B cell (primary cell): ENCODE measurements at regions not wholly inside any gene's neighbourhood (a gene's known extent, or its start where the extent isn't known, plus 50 kb on each side); places are given as distances from the start of the nearest gene placed in this dataset.

ENCODE experiments used
- ATAC-seq: fragments of 200-7000 bp; cut with Tn5 transposase; one replicate; pipeline ENCODE4 v1.10.0; 2021; ENCODE audit warnings: low read depth, mild to moderate bottlenecking, moderate number of reproducible peaks, moderate library complexity
- CTCF ChIA-PET: fragments of 350-600 bp; sonication (Branson Sonifier 250); formaldehyde crosslinking; loops from one replicate; lab custom pipeline; 2021; ENCODE audit warnings: antibody characterized with exemption, inconsistent platforms; lab: Charles Lee
- POLR2A ChIA-PET: fragments of 350-600 bp; sonication (Branson Sonifier 250); formaldehyde crosslinking; loops from one replicate; lab custom pipeline; 2021; ENCODE audit warnings: antibody characterized with exemption; lab: Charles Lee
- DNase-seq: peaks from one replicate; pipeline ENCODE4 v3.0.0; 2013
- H2AFZ ChIP-seq: 2 replicates; pipeline ENCODE4 v1.6.1; 2012; ENCODE audit warnings: mild to moderate bottlenecking, low read depth, low read length; ENCODE audit not compliant: insufficient read depth, poor library complexity, severe bottlenecking
- H3K27ac ChIP-seq, 2 donors: 1 replicate in 1 of 2; 2 replicates in 1 of 2; pipeline ENCODE4 v1.5.1; 2012 to 2013; ENCODE audit warnings: low read length in 2 of 2, mild to moderate bottlenecking in 2 of 2, moderate library complexity in 1 of 2
- H3K27me3 ChIP-seq, 4 experiments: fragments of 200-600 bp in 1 of 4; sonication (generic) in 1 of 4; replicated peaks in 1 of 4; 1 replicate in 2 of 4; 2 replicates in 2 of 4; pipeline versions ENCODE4 v1.6.1 to v1.7.0; 2013 to 2016; ENCODE audit warnings: low read length in 3 of 4, mild to moderate bottlenecking in 2 of 4, mixed read lengths in 1 of 4, moderate library complexity in 1 of 4; ENCODE audit not compliant: insufficient read depth in 4 of 4, control insufficient read depth in 3 of 4; ENCODE audit errors: control extremely low read depth in 1 of 4
- H3K36me3 ChIP-seq, 2 experiments: replicated peaks in 1 of 2; 1 replicate in 1 of 2; 2 replicates in 1 of 2; pipeline versions ENCODE4 v1.6.1 to v1.7.1; 2013; ENCODE audit warnings: low read length in 1 of 2; ENCODE audit not compliant: insufficient read depth in 2 of 2, control insufficient read depth in 1 of 2; ENCODE audit errors: control extremely low read depth in 1 of 2, extremely low read depth in 1 of 2
- H3K4me1 ChIP-seq, 2 donors: fragments of 200-600 bp in 1 of 2; sonication (generic) in 1 of 2; 1 replicate in 1 of 2; 2 replicates in 1 of 2; pipeline versions ENCODE4 v1.5.1 to v1.6.1; 2013 to 2017; ENCODE audit warnings: low read length in 2 of 2; ENCODE audit not compliant: control insufficient read depth in 2 of 2, insufficient read depth in 2 of 2
- H3K4me2 ChIP-seq: replicated peaks from 2 replicates; pipeline ENCODE3; 2012; ENCODE audit warnings: mild to moderate bottlenecking, low read depth, low read length; ENCODE audit not compliant: poor library complexity, severe bottlenecking
- H3K4me3 ChIP-seq, 5 experiments: fragments of 200-600 bp in 1 of 5; sonication (generic) in 1 of 5; 1 replicate in 3 of 5; 2 replicates in 2 of 5; pipeline versions ENCODE4 v1.5.1 to v1.7.0; 2011 to 2016; ENCODE audit warnings: low read length in 4 of 5, mild to moderate bottlenecking in 4 of 5, low read depth in 2 of 5, control low read depth in 1 of 5, moderate library complexity in 1 of 5; ENCODE audit not compliant: insufficient read depth in 1 of 5; ENCODE audit errors: control extremely low read depth in 1 of 5, extremely low read depth in 1 of 5
- H3K79me2 ChIP-seq: fragments of 200-600 bp; sonication (generic); one replicate; pipeline ENCODE4 v1.6.0; 2016; ENCODE audit warnings: low read length; ENCODE audit not compliant: control insufficient read depth, insufficient read depth
- H3K9ac ChIP-seq: fragments of 200-600 bp; sonication (generic); 2 replicates; pipeline ENCODE4 v1.6.1; 2017; ENCODE audit warnings: mild to moderate bottlenecking, low read length, moderate library complexity
- H3K9me3 ChIP-seq, 3 donors: one replicate each; pipeline versions ENCODE4 v1.6.1 to v1.7.1; 2013; ENCODE audit warnings: low read length in 2 of 3; ENCODE audit not compliant: control insufficient read depth in 2 of 3, insufficient read depth in 1 of 3; ENCODE audit errors: control extremely low read depth in 1 of 3
- H4K20me1 ChIP-seq: 2 replicates; pipeline ENCODE4 v1.6.0; 2012; ENCODE audit warnings: mild to moderate bottlenecking, low read length; ENCODE audit not compliant: insufficient read depth, control insufficient read depth, poor library complexity, severe bottlenecking
- H3K27ac Mint-ChIP-seq: one replicate; pipeline ENCODE4 v1.8.0; 2021; ENCODE audit warnings: mixed read lengths
- H3K27me3 Mint-ChIP-seq: one replicate; pipeline ENCODE4 v1.8.0; 2021; ENCODE audit warnings: mixed read lengths
- H3K4me1 Mint-ChIP-seq: one replicate; pipeline ENCODE4 v1.8.0; 2021; ENCODE audit warnings: mixed read lengths
- H3K4me3 Mint-ChIP-seq: one replicate; pipeline ENCODE4 v1.8.0; 2021; ENCODE audit warnings: mixed read lengths
- H3K9me3 Mint-ChIP-seq: one replicate; pipeline ENCODE4 v1.8.0; 2022; ENCODE audit warnings: mixed read lengths; ENCODE audit not compliant: insufficient read depth
- EZH2 ChIP-seq: IDR thresholded peaks from 2 replicates; pipeline ENCODE4 v1.6.1; 2012; ENCODE audit warnings: borderline replicate concordance, low read depth, mild to moderate bottlenecking, moderate library complexity, low read length; ENCODE audit not compliant: insufficient read depth, poor library complexity, severe bottlenecking
- WGBS: methylation state at CpG from one replicate; pipeline ENCODE4 v1.1.5; 2013; ENCODE audit warnings: missing lambda C conversion rate; ENCODE audit not compliant: insufficient coverage; 5-methylcytosine and 5-hydroxymethylcytosine counted together
- intact Hi-C: fragments of 100-400 bp; cut with micrococcal nuclease; formaldehyde crosslinking; loops from one replicate; pipeline ENCODE4 v1.10.0; 2022
- TF ChIP-seq, protein P1 (sequence below): fragments of 200-600 bp; IDR thresholded peaks from one replicate; pipeline ENCODE4 v1.8.0; 2022; ENCODE audit warnings: antibody characterized with exemption, mild to moderate bottlenecking

- Mint-ChIP-seq H3K27me3 (peaks cover 12% of the 10 kb centered on the region), H3K4me3 (no peak overlapping the region), H3K9me3 (no peaks in the 10 kb centered on the region), H3K4me1 (no peaks in the 10 kb centered on the region), H3K27ac (no peak overlapping the region)
- Histone ChIP-seq H3K27ac (no peak overlapping the region), H3K4me3 (no peak overlapping the region), H3K4me2 (no peak overlapping the region), H4K20me1 (no peaks in the 10 kb centered on the region), H3K36me3 (no peaks in the 10 kb centered on the region), H3K27me3 (no peaks in the 10 kb centered on the region), H3K9me3 (no peaks in the 10 kb centered on the region), H3K79me2 (no peaks in the 10 kb centered on the region), H2AFZ (no peak overlapping the region), H3K4me1 (no peaks in the 10 kb centered on the region), H3K9ac (no peak overlapping the region)
- DNase-seq (no peak), ATAC-seq (no peak)
- POLR2A ChIA-PET: no interaction called here
- intact Hi-C loops: no loop called here
- CTCF ChIA-PET: no interaction called here
- no peak for TF ChIP-seq EZH2
- TF ChIP-seq, protein P1, sequence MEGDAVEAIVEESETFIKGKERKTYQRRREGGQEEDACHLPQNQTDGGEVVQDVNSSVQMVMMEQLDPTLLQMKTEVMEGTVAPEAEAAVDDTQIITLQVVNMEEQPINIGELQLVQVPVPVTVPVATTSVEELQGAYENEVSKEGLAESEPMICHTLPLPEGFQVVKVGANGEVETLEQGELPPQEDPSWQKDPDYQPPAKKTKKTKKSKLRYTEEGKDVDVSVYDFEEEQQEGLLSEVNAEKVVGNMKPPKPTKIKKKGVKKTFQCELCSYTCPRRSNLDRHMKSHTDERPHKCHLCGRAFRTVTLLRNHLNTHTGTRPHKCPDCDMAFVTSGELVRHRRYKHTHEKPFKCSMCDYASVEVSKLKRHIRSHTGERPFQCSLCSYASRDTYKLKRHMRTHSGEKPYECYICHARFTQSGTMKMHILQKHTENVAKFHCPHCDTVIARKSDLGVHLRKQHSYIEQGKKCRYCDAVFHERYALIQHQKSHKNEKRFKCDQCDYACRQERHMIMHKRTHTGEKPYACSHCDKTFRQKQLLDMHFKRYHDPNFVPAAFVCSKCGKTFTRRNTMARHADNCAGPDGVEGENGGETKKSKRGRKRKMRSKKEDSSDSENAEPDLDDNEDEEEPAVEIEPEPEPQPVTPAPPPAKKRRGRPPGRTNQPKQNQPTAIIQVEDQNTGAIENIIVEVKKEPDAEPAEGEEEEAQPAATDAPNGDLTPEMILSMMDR: no peak
- WGBS: no CpG with 5 or more reads among the region's 1 CpG
These were observed 270.4 kb upstream of the MDFIC2 start for GRCh38 chr3:70582803-70583202.

- Histone ChIP-seq H2AFZ (no peak overlapping the region), H3K4me2 (no peak overlapping the region), H3K4me1 (no peaks in the 10 kb centered on the region), H3K27me3 (no peaks in the 10 kb centered on the region), H4K20me1 (no peaks in the 10 kb centered on the region), H3K27ac (no peak overlapping the region), H3K9me3 (no peaks in the 10 kb centered on the region), H3K9ac (no peak overlapping the region), H3K36me3 (no peaks in the 10 kb centered on the region), H3K4me3 (no peak overlapping the region), H3K79me2 (no peaks in the 10 kb centered on the region)
- no peak for TF ChIP-seq EZH2
- TF ChIP-seq, protein P1: no peak
- ATAC-seq (no peak), DNase-seq (no peak)
- Mint-ChIP-seq H3K27ac (no peak overlapping the region), H3K9me3 (no peaks in the 10 kb centered on the region), H3K4me1 (no peaks in the 10 kb centered on the region), H3K4me3 (no peak overlapping the region), H3K27me3 (peaks cover 27% of the 10 kb centered on the region)
- POLR2A ChIA-PET: no interaction called here
- WGBS: no CpG with 5 or more reads among the region's 3 CpGs
- intact Hi-C loops: no loop called here
- CTCF ChIA-PET: no interaction called here
These were observed 267.6 kb upstream of the MDFIC2 start for GRCh38 chr3:70580021-70580420.
